ENCODE measurements at regions not wholly inside any gene's neighbourhood (a gene's known extent, or its start where the extent isn't known, plus 50 kb on each side); places are given as distances from the start of the nearest gene placed in this dataset.

GRCh38 chr5:96050273-96050880 is 88.7 kb upstream of the ELL2 start:
- Mint-ChIP-seq H3K4me1 (no peaks in the 10 kb centered on the region), H3K27me3 (ENCODE audit: low read depth in 2 of 2) (peaks cover 4 to 6% of the 10 kb centered on the region in 2 donors), H3K36me3 (no peaks in the 10 kb centered on the region), H3K4me3 (no peak overlapping the region), H3K9me3 (peaks cover 2% of the 10 kb centered on the region in 2 donors), H3K27ac (no peak overlapping the region)
- Histone ChIP-seq H3K4me3 (ENCODE audit: low read length) (no peak overlapping the region), H3K27me3 (ENCODE audit: control insufficient read depth, insufficient read depth, low read length) (no peaks in the 10 kb centered on the region), H3K27ac (ENCODE audit: low read length) (no peak overlapping the region), H3K9me3 (ENCODE audit: control insufficient read depth, insufficient read depth, low read length) (no peaks in the 10 kb centered on the region), H3K36me3 (ENCODE audit: control insufficient read depth, insufficient read depth, low read length) (no peaks in the 10 kb centered on the region), H3K4me1 (ENCODE audit: control insufficient read depth, insufficient read depth, low read length) (no peaks in the 10 kb centered on the region)
- no peak for DNase-seq
- ATAC-seq, result peak in 1 of 3 donors; percentile 41
- WGBS (ENCODE audit: insufficient coverage), result 88% methylated on average over 4 of the region's 7 CpGs
- TF ChIP-seq CTCF (IDR thresholded peaks at IDR 0.05), result no peak
- intact Hi-C loops (cut with micrococcal nuclease), result no loop called here

GRCh38 chr5:96049398-96050272 is 88.0 kb upstream of the ELL2 start:
- Mint-ChIP-seq H3K36me3 (no peaks in the 10 kb centered on the region), H3K27me3 (ENCODE audit: low read depth in 2 of 2) (peaks cover 0 to 4% of the 10 kb centered on the region in 2 donors), H3K4me3 (no peak overlapping the region), H3K4me1 (no peaks in the 10 kb centered on the region), H3K27ac (no peak overlapping the region), H3K9me3 (peaks cover 2% of the 10 kb centered on the region in 2 donors)
- no peaks in the 10 kb centered on the region for H3K27me3 ChIP-seq (ENCODE audit: control insufficient read depth, insufficient read depth, low read length)
- no peaks in the 10 kb centered on the region for H3K9me3 ChIP-seq (ENCODE audit: control insufficient read depth, insufficient read depth, low read length)
- 66% methylated on average over 3 of the region's 3 CpGs for WGBS (ENCODE audit: insufficient coverage)
- no peak overlapping the region for H3K4me3 ChIP-seq (ENCODE audit: low read length)
- no peak for TF ChIP-seq CTCF (IDR thresholded peaks at IDR 0.05)
- no peak overlapping the region for H3K27ac ChIP-seq (ENCODE audit: low read length)
- H3K4me1 ChIP-seq (ENCODE audit: control insufficient read depth, insufficient read depth, low read length), result no peaks in the 10 kb centered on the region
- DNase-seq (no peak), ATAC-seq (no peak)
- intact Hi-C loops (cut with micrococcal nuclease), result no loop called here
- no peaks in the 10 kb centered on the region for H3K36me3 ChIP-seq (ENCODE audit: control insufficient read depth, insufficient read depth, low read length)

- peaks cover 2 to 4% of the 10 kb centered on the region in 2 donors for H3K27me3 Mint-ChIP-seq (ENCODE audit: low read depth in 2 of 2)
These were observed 87.1 kb upstream of the ELL2 start for GRCh38 chr5:96048763-96049162.

More at GRCh38 chr5:96048763-96049162, 87.1 kb upstream of the ELL2 start:
- H3K27ac Mint-ChIP-seq, result no peak overlapping the region
- no peaks in the 10 kb centered on the region for H3K36me3 Mint-ChIP-seq
- no peaks in the 10 kb centered on the region for H3K4me1 Mint-ChIP-seq
- 86% methylated on average over 5 of the region's 6 CpGs for WGBS (ENCODE audit: insufficient coverage)
- Histone ChIP-seq H3K4me1 (ENCODE audit: control insufficient read depth, insufficient read depth, low read length) (no peaks in the 10 kb centered on the region), H3K36me3 (ENCODE audit: control insufficient read depth, insufficient read depth, low read length) (no peaks in the 10 kb centered on the region), H3K4me3 (ENCODE audit: low read length) (no peak overlapping the region), H3K27ac (ENCODE audit: low read length) (no peak overlapping the region), H3K27me3 (ENCODE audit: control insufficient read depth, insufficient read depth, low read length) (no peaks in the 10 kb centered on the region), H3K9me3 (ENCODE audit: control insufficient read depth, insufficient read depth, low read length) (no peaks in the 10 kb centered on the region)
- H3K4me3 Mint-ChIP-seq, result no peak overlapping the region
- TF ChIP-seq CTCF (IDR thresholded peaks at IDR 0.05), result no peak
- intact Hi-C loops (cut with micrococcal nuclease), result no loop called here
- DNase-seq (no peak), ATAC-seq (no peak)
- peaks cover 2% of the 10 kb centered on the region in 2 donors for H3K9me3 Mint-ChIP-seq

All from natural killer cell (primary cell).